ENCODE measurements at regions not wholly inside any gene's neighbourhood (a gene's known extent, or its start where the extent isn't known, plus 50 kb on each side); places are given as distances from the start of the nearest gene placed in this dataset.

DNA sequence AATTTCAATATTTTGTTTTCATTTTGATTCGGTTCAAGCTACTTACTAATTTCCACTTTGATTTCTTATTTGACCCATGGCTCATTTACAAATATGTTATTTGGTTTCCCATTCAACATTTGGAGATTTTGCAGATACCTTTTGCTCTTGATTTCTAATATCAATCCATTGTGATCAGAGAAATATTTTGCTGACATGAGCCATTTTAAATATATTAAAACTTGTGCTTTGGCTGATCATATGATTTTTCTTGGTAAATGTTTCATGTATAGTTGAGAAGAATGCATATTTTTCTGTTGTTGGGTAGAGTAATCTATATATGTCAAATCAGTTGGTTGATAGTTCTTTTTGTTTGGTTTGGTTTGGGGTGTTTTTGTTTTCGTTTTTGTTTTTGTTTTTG lies 95.0 kb downstream of the GASK1B start:
- TF ChIP-seq, protein P1, sequence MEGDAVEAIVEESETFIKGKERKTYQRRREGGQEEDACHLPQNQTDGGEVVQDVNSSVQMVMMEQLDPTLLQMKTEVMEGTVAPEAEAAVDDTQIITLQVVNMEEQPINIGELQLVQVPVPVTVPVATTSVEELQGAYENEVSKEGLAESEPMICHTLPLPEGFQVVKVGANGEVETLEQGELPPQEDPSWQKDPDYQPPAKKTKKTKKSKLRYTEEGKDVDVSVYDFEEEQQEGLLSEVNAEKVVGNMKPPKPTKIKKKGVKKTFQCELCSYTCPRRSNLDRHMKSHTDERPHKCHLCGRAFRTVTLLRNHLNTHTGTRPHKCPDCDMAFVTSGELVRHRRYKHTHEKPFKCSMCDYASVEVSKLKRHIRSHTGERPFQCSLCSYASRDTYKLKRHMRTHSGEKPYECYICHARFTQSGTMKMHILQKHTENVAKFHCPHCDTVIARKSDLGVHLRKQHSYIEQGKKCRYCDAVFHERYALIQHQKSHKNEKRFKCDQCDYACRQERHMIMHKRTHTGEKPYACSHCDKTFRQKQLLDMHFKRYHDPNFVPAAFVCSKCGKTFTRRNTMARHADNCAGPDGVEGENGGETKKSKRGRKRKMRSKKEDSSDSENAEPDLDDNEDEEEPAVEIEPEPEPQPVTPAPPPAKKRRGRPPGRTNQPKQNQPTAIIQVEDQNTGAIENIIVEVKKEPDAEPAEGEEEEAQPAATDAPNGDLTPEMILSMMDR (IDR thresholded peaks at IDR 0.05; ENCODE audit: insufficient read depth in 1 of 2, low read depth in 1 of 2, low read length in 1 of 2, severe bottlenecking in 1 of 2, unreplicated experiment in 1 of 2): no peak
- no peak for DNase-seq
- Mint-ChIP-seq H3K4me1 (ENCODE audit: low read depth, unreplicated experiment) (no peaks in the 10 kb centered on the region), H3K36me3 (ENCODE audit: insufficient read depth, unreplicated experiment) (peaks cover 6% of the 10 kb centered on the region), H3K9me3 (ENCODE audit: unreplicated experiment) (no peaks in the 10 kb centered on the region), H3K27ac (ENCODE audit: unreplicated experiment) (no peak overlapping the region), H3K4me3 (ENCODE audit: unreplicated experiment) (no peak overlapping the region), H3K27me3 (ENCODE audit: insufficient read depth, unreplicated experiment) (no peaks in the 10 kb centered on the region)
- no TSS peak for BruUV-seq (replicated peaks)
- H3K4me3 ChIP-seq (ENCODE audit: low read depth, low read length): no peak overlapping the region
- intact Hi-C loops (cut with micrococcal nuclease; ENCODE audit: unreplicated experiment): no loop called here
- ChIA-PET CTCF (no interaction called here), POLR2A (no interaction called here)
- H3K27me3 ChIP-seq (replicated peaks; ENCODE audit: control insufficient read depth, insufficient read depth, low read length): no peaks in the 10 kb centered on the region
- H3K9me3 ChIP-seq: no peaks in the 10 kb centered on the region
- no peaks in the 10 kb centered on the region for H3K36me3 ChIP-seq (ENCODE audit: control insufficient read depth, insufficient read depth, low read length)
- no peaks in the 10 kb centered on the region for H3K4me1 ChIP-seq

DNA sequence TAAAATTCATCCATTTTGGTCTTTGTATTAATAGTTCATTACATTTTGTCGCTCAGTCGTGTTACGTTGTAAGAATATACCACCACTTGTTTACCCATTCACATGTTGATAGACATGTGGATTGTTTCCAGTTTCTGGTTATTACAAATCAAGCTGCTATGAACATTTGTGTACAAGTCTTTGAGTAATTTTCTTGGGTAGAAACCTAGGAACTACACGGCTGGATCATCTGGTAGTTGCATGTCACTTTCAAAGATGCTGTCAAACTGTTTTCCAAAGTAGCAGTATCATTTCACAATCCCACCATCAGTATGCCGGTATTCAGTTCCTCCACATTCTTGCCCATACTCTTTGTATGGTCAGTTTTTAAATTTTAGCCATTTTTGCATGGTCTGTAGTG lies 98.0 kb downstream of the GASK1B start:
- Histone ChIP-seq H3K27me3 (replicated peaks; ENCODE audit: control insufficient read depth, insufficient read depth, low read length) (no peaks in the 10 kb centered on the region), H3K4me1 (no peaks in the 10 kb centered on the region), H3K36me3 (ENCODE audit: control insufficient read depth, insufficient read depth, low read length) (no peaks in the 10 kb centered on the region), H3K9me3 (no peaks in the 10 kb centered on the region), H3K4me3 (ENCODE audit: low read depth, low read length) (no peak overlapping the region)
- no peak overlapping the region for H3K4me3 Mint-ChIP-seq (ENCODE audit: unreplicated experiment)
- intact Hi-C loops (cut with micrococcal nuclease; ENCODE audit: unreplicated experiment): no loop called here
- H3K4me1 Mint-ChIP-seq (ENCODE audit: low read depth, unreplicated experiment): no peaks in the 10 kb centered on the region
- no peaks in the 10 kb centered on the region for H3K36me3 Mint-ChIP-seq (ENCODE audit: insufficient read depth, unreplicated experiment)
- ChIA-PET CTCF (no interaction called here), POLR2A (no interaction called here)
- no peak for DNase-seq
- no TSS peak for BruUV-seq (replicated peaks)
- no peak overlapping the region for H3K27ac Mint-ChIP-seq (ENCODE audit: unreplicated experiment)
- no peaks in the 10 kb centered on the region for H3K9me3 Mint-ChIP-seq (ENCODE audit: unreplicated experiment)
- no peaks in the 10 kb centered on the region for H3K27me3 Mint-ChIP-seq (ENCODE audit: insufficient read depth, unreplicated experiment)
- TF ChIP-seq, protein P1 (IDR thresholded peaks at IDR 0.05; ENCODE audit: insufficient read depth in 1 of 2, low read depth in 1 of 2, low read length in 1 of 2, severe bottlenecking in 1 of 2, unreplicated experiment in 1 of 2): no peak

DNA sequence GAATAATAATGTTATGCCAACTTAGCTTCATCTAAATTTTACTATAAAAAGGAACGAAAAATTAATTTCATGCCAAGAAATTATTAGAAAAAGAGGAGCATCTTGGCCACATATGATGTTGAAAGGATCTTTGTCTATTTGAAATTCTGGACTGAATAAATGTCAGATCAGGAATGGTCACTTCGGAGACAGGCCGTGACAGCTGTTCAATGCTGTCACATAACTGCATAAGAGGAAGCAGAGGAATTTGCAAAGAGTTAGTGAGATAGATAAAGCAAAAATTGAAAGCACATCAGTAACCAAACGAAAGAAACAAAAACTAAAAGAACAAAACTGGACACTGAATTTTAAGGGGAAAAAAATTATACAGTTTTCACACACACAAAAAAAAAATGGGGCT lies 100.9 kb downstream of the GASK1B start:
- Mint-ChIP-seq H3K4me3 (ENCODE audit: unreplicated experiment) (no peak overlapping the region), H3K27me3 (ENCODE audit: insufficient read depth, unreplicated experiment) (no peaks in the 10 kb centered on the region), H3K4me1 (ENCODE audit: low read depth, unreplicated experiment) (no peaks in the 10 kb centered on the region), H3K27ac (ENCODE audit: unreplicated experiment) (no peak overlapping the region), H3K36me3 (ENCODE audit: insufficient read depth, unreplicated experiment) (no peaks in the 10 kb centered on the region), H3K9me3 (ENCODE audit: unreplicated experiment) (no peaks in the 10 kb centered on the region)
- Histone ChIP-seq H3K4me3 (ENCODE audit: low read depth, low read length) (no peak overlapping the region), H3K27me3 (replicated peaks; ENCODE audit: control insufficient read depth, insufficient read depth, low read length) (no peaks in the 10 kb centered on the region), H3K36me3 (ENCODE audit: control insufficient read depth, insufficient read depth, low read length) (no peaks in the 10 kb centered on the region), H3K4me1 (no peaks in the 10 kb centered on the region), H3K9me3 (no peaks in the 10 kb centered on the region)
- POLR2A ChIA-PET: no interaction called here
- intact Hi-C loops (cut with micrococcal nuclease; ENCODE audit: unreplicated experiment): no loop called here
- no TSS peak for BruUV-seq (replicated peaks)
- no peak for DNase-seq
- CTCF ChIA-PET: no interaction called here
- TF ChIP-seq, protein P1 (IDR thresholded peaks at IDR 0.05; ENCODE audit: insufficient read depth in 1 of 2, low read depth in 1 of 2, low read length in 1 of 2, severe bottlenecking in 1 of 2, unreplicated experiment in 1 of 2): no peak
